Endothelial cell of umbilical vein (primary cell): ENCODE measurements at regions not wholly inside any gene's neighbourhood (a gene's known extent, or its start where the extent isn't known, plus 50 kb on each side); places are given as distances from the start of the nearest gene placed in this dataset.

Experiments used
- BruUV-seq: library from RNA; stranded (reverse); fragments of 400-500 nt; replicated peaks from 2 replicates; lab custom pipeline; 2021; lab: Mats Ljungman, UMichigan
- CTCF ChIA-PET: fragments of 300-600, 350-600 bp; sonication (Branson Sonifier 250); formaldehyde crosslinking; loops from one replicate; lab custom pipeline; 2021; ENCODE audit warnings: antibody characterized with exemption, inconsistent platforms; lab: Charles Lee
- POLR2A ChIA-PET: fragments of 300-600, 350-600 bp; sonication (Branson Sonifier 250); formaldehyde crosslinking; loops from one replicate; lab custom pipeline; 2021; ENCODE audit warnings: antibody characterized with exemption, inconsistent platforms; lab: Charles Lee
- DNase-seq: peaks from one replicate; pipeline ENCODE4 v3.0.0-alpha.2; 2011; ENCODE audit warnings: low read depth, low spot score
- FAIRE-seq: peaks from 2 replicates; lab custom pipeline; 2011; peaks lifted over from hg19 to GRCh38; lab: Jason Lieb, UNC
- H2AFZ ChIP-seq: 2 replicates; pipeline ENCODE4 v1.6.0; 2012; ENCODE audit warnings: low read depth, low read length, control low read depth, inconsistent platforms
- H3K27ac ChIP-seq: 2 replicates; pipeline ENCODE4 v1.5.1; 2011; ENCODE audit warnings: low read depth, mild to moderate bottlenecking, control low read depth, low read length, moderate library complexity; ENCODE audit not compliant: insufficient read depth
- H3K27me3 ChIP-seq, 2 experiments: 2 replicates each; pipeline versions ENCODE4 v1.6.0 to v1.6.1; 2011; ENCODE audit warnings: low read length in 2 of 2, mixed read lengths in 1 of 2; ENCODE audit not compliant: control insufficient read depth in 2 of 2, insufficient read depth in 2 of 2
- H3K36me3 ChIP-seq, 2 experiments: 2 replicates in 1 of 2; 3 replicates in 1 of 2; pipeline ENCODE4 v1.5.1; 2011; ENCODE audit warnings: low read length in 2 of 2, mild to moderate bottlenecking in 1 of 2, moderate library complexity in 1 of 2; ENCODE audit not compliant: control insufficient read depth in 2 of 2, insufficient read depth in 2 of 2; ENCODE audit errors: extremely low read depth in 1 of 2
- H3K4me1 ChIP-seq: 3 replicates; pipeline ENCODE4 v1.5.1; 2011; ENCODE audit warnings: mild to moderate bottlenecking, low read length; ENCODE audit not compliant: control insufficient read depth, insufficient read depth; ENCODE audit errors: extremely low read depth
- H3K4me2 ChIP-seq: 2 replicates; pipeline ENCODE4 v1.6.1; 2011; ENCODE audit warnings: low read length, control low read depth, mixed read lengths; ENCODE audit not compliant: insufficient read depth
- H3K4me3 ChIP-seq, 3 experiments: fragments of 200-600 bp in 1 of 3; sonication (generic), shearing (Covaris generic) in 1 of 3; replicated peaks in 1 of 3; 2 replicates each; pipeline ENCODE4 v1.5.1; 2011 to 2016; ENCODE audit warnings: control low read depth in 3 of 3, low read length in 3 of 3, mild to moderate bottlenecking in 2 of 3, inconsistent platforms in 1 of 3, low read depth in 1 of 3, moderate library complexity in 1 of 3; ENCODE audit not compliant: insufficient read depth in 1 of 3
- H3K79me2 ChIP-seq: 2 replicates; pipeline ENCODE4 v1.6.0; 2012; ENCODE audit warnings: low read length, inconsistent platforms; ENCODE audit not compliant: control insufficient read depth, insufficient read depth
- H3K9ac ChIP-seq: replicated peaks from 2 replicates; pipeline ENCODE3; 2011; ENCODE audit warnings: low read length, control low read depth; ENCODE audit not compliant: insufficient read depth; ENCODE audit errors: extremely low read depth
- H3K9me1 ChIP-seq: replicated peaks from 3 replicates; pipeline ENCODE4 v1.6.0; 2011; ENCODE audit warnings: mild to moderate bottlenecking, low read length; ENCODE audit not compliant: control insufficient read depth, insufficient read depth; ENCODE audit errors: extremely low read depth
- H3K9me3 ChIP-seq: replicated peaks from 2 replicates; pipeline ENCODE4 v1.5.1; 2012; ENCODE audit warnings: low read length, inconsistent platforms; ENCODE audit not compliant: control insufficient read depth, insufficient read depth
- H4K20me1 ChIP-seq: replicated peaks from 2 replicates; pipeline ENCODE3; 2011; ENCODE audit warnings: mild to moderate bottlenecking, low read length; ENCODE audit not compliant: control insufficient read depth, insufficient read depth; ENCODE audit errors: extremely low read depth
- CTCF ChIP-seq, 2 donors: IDR thresholded peaks; 1 replicate in 1 of 2; 2 replicates in 1 of 2; pipeline ENCODE4 v1.5.1; 2011; ENCODE audit warnings: low read length in 2 of 2, mild to moderate bottlenecking in 2 of 2, moderate library complexity in 2 of 2, control low read depth in 1 of 2, inconsistent platforms in 1 of 2, low read depth in 1 of 2; ENCODE audit not compliant: insufficient read depth in 1 of 2; ENCODE audit errors: extremely low read depth in 1 of 2
- EZH2 ChIP-seq: IDR thresholded peaks from 2 replicates; pipeline ENCODE4 v1.6.1; 2012; ENCODE audit warnings: borderline replicate concordance, low read depth, mild to moderate bottlenecking, moderate library complexity, low read length, inconsistent platforms; ENCODE audit not compliant: severe bottlenecking
- FOS ChIP-seq: IDR thresholded peaks from 2 replicates; pipeline ENCODE4 v1.6.1; 2011; ENCODE audit warnings: mild to moderate bottlenecking, low read length, moderate library complexity, borderline replicate concordance; ENCODE audit not compliant: insufficient read depth
- GATA2 ChIP-seq: IDR thresholded peaks from 2 replicates; pipeline ENCODE4 v1.7.0; 2011; ENCODE audit warnings: low read depth, mild to moderate bottlenecking, moderate library complexity, mixed read lengths, low read length; ENCODE audit not compliant: insufficient read length, insufficient read depth
- JUN ChIP-seq: IDR thresholded peaks from 2 replicates; pipeline ENCODE4 v1.6.1; 2011; ENCODE audit warnings: borderline replicate concordance, low read depth; ENCODE audit not compliant: insufficient read length, insufficient read depth
- MAX ChIP-seq: IDR thresholded peaks from 2 replicates; pipeline ENCODE4 v1.6.1; 2011; ENCODE audit not compliant: insufficient read depth, insufficient read length
- MYC ChIP-seq: IDR thresholded peaks from one replicate; pipeline ENCODE4 v1.6.1; 2011; ENCODE audit warnings: mild to moderate bottlenecking, low read depth, low read length
- POLR2A ChIP-seq: IDR thresholded peaks from 2 replicates; pipeline ENCODE4 v1.6.1; 2012; ENCODE audit warnings: low read depth, mild to moderate bottlenecking, control low read depth, low read length
- POLR2AphosphoS5 ChIP-seq: IDR thresholded peaks from 2 replicates; pipeline ENCODE4 v1.6.1; 2012; ENCODE audit warnings: low read depth, mild to moderate bottlenecking, control low read depth, low read length, moderate library complexity; ENCODE audit not compliant: insufficient read depth
- dilution Hi-C: fragments of 300-500 bp; cut with MboI; formaldehyde crosslinking; loops from one replicate; pipeline ENCODE4 v1.15.0; 2019; ENCODE audit warnings: low sequenced_read_pairs; ENCODE audit not compliant: extremely low pct_ligation_motif_present
- intact Hi-C: fragments of 100-400 bp; cut with micrococcal nuclease; formaldehyde crosslinking; loops from one replicate; pipeline ENCODE4 v1.10.0; 2022

GRCh38 chr6:74100719-74101287 is 404.8 kb downstream of the CD109 start:
- Histone ChIP-seq H3K9me1 (no peaks in the 10 kb centered on the region), H3K4me3 (no peak overlapping the region), H3K27me3 (peaks cover 2 to 3% of the 10 kb centered on the region in 2 experiments), H3K4me1 (no peaks in the 10 kb centered on the region), H3K36me3 (no peaks in the 10 kb centered on the region), H2AFZ (no peak overlapping the region), H3K79me2 (no peaks in the 10 kb centered on the region), H3K4me2 (no peak overlapping the region), H4K20me1 (no peaks in the 10 kb centered on the region), H3K27ac (no peak overlapping the region), H3K9ac (no peak overlapping the region), H3K9me3 (no peaks in the 10 kb centered on the region)
- DNase-seq (peak; percentile 39), FAIRE-seq (no peak)
- dilution Hi-C loops, result no loop called here
- TF ChIP-seq FOS (no peak), MAX (no peak), MYC (no peak)
- intact Hi-C loops, result loop anchor here (10.0 kb wide), 1 partner anchor 114 kb away; no protein-coding TSS in a partner anchor
- no TSS peak for BruUV-seq
- POLR2A ChIA-PET, result no interaction called here
- CTCF ChIA-PET, result interaction anchor here (0.8 to 2.5 kb wide), 4 partner anchors 9 to 1108 kb away, joined by 3 to 10 read pairs (median 4); no protein-coding TSS in a partner anchor

GRCh38 chr6:74096329-74096728 is 400.3 kb downstream of the CD109 start:
- intact Hi-C loops (no loop called here), dilution Hi-C loops (no loop called here)
- Histone ChIP-seq H3K27ac (no peak overlapping the region), H3K9me1 (no peaks in the 10 kb centered on the region), H3K79me2 (no peaks in the 10 kb centered on the region), H3K9me3 (no peaks in the 10 kb centered on the region), H4K20me1 (no peaks in the 10 kb centered on the region), H3K36me3 (no peaks in the 10 kb centered on the region), H3K4me3 (no peak overlapping the region), H3K4me2 (no peak overlapping the region), H2AFZ (no peak overlapping the region), H3K4me1 (no peaks in the 10 kb centered on the region), H3K9ac (no peak overlapping the region), H3K27me3 (no peaks in the 10 kb centered on the region)
- ChIA-PET CTCF (interaction anchor here (0.9 to 1.5 kb wide), 3 partner anchors 8 to 1115 kb away, joined by 3 to 8 read pairs (median 3); no protein-coding TSS in a partner anchor), POLR2A (no interaction called here)
- DNase-seq, result no peak
- FAIRE-seq, result no peak
- no peak for TF ChIP-seq MAX
- no peak for TF ChIP-seq FOS
- TF ChIP-seq MYC, result no peak
- no peak for TF ChIP-seq CTCF (IDR thresholded peaks at IDR 0.05; ENCODE audit: extremely low read depth in 1 of 2, insufficient read depth in 1 of 2, low read depth in 1 of 2, low read length in 2 of 2)
- TF ChIP-seq JUN, result no peak
- TF ChIP-seq GATA2, result no peak
- no peak for TF ChIP-seq POLR2A
- TF ChIP-seq EZH2, result no peak
- TF ChIP-seq POLR2AphosphoS5, result no peak
- BruUV-seq, result no TSS peak
